ENCODE measurements at regions not wholly inside any gene's neighbourhood (a gene's known extent, or its start where the extent isn't known, plus 50 kb on each side); places are given as distances from the start of the nearest gene placed in this dataset.
A peak's percentile ranks its signal among the peaks of the same experiment; 100 is the strongest.

DNA sequence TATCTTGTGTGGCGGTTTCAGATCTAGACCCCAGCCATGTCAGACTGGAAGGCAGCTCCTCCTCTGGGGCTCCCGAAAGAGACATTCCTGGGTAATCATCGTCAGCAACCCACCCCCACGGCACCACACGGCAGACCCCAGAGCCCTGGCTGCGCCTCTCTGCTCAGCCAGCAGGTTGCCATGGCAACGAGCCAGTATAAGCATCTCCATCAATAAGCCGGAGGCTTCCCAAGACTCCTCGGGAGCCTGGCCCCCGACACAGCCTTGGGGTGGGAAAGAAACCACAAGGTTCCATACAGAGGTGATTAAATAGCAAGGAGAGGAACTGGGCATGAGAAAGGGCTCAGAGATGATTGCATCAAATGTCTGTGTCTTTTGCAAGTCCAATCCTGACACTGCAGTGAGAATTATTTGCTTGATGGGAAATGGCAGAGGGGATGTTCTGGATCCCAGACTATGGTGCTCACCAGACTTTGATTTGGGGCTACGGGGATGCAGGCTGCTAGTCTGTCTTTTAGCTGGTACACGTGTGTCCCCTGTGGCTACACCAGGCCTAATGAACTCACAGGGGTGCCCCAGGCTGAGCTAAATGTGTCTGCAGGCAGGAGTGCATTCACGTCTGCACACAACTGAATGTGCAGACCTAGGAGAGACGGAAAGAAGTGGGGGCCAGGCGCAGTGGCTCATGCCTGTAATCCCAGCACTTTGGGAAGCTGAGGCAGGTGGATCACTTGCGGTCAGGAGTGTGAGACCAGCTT is 320.5 kb upstream of the TNRC6C start:
- DNase-seq (ENCODE audit: low spot score): no peak
- H3K9me3 ChIP-seq (ENCODE audit: low read length): no peaks in the 10 kb centered on the region
- peaks cover 14 to 76% of the 10 kb centered on the region in 2 experiments; a peak in 4 of 5 replicates for H3K27me3 ChIP-seq (ENCODE audit: control insufficient read depth in 1 of 2, insufficient read depth in 2 of 2, low read length in 2 of 2)
- H3K4me1 ChIP-seq (ENCODE audit: insufficient read depth, low read length): no peaks in the 10 kb centered on the region
- CTCF ChIA-PET (ENCODE audit: low intra/inter-chr PET ratio, low total read pairs): no interaction called here
- H3K27ac ChIP-seq (ENCODE audit: extremely low read length, insufficient read depth, low read length): no peak overlapping the region
- H2AFZ ChIP-seq (ENCODE audit: low read length): no peak overlapping the region
- in situ Hi-C loops (cut with HindIII; ENCODE audit: extremely low pct_ligation_motif_present, low pct_unique_long_range_greater_than_20kb) (no loop called here), intact Hi-C loops (cut with micrococcal nuclease; ENCODE audit: unreplicated experiment) (no loop called here)
- H3K9ac ChIP-seq (ENCODE audit: insufficient read depth, low read depth, low read length): no peak overlapping the region
- no TSS peak for BruUV-seq (replicated peaks)
- POLR2A ChIA-PET: no interaction called here
- no peaks in the 10 kb centered on the region for H3K36me3 ChIP-seq (replicated peaks in 1 of 2; ENCODE audit: control insufficient read depth in 1 of 2, insufficient read depth in 2 of 2, low read length in 2 of 2)
- no peak overlapping the region for H3K4me2 ChIP-seq (ENCODE audit: low read depth, low read length)
- ATAC-seq: no peak
- H3K79me2 ChIP-seq (ENCODE audit: insufficient read depth, low read length): no peaks in the 10 kb centered on the region
- 7% methylated on average over 14 of the region's 16 CpGs for WGBS (ENCODE audit: low lambda C conversion rate)
- H3K4me3 ChIP-seq (replicated peaks in 1 of 3; ENCODE audit: insufficient read depth in 1 of 3, low read depth in 2 of 3, low read length in 3 of 3): no peak overlapping the region
- FAIRE-seq: no peak
- TF ChIP-seq NFE2 (CRISPR knock-in tag; IDR thresholded peaks at IDR 0.05) (no peak), PHF20 (CRISPR knock-in tag; IDR thresholded peaks at IDR 0.05) (no peak), REXO4 (CRISPR knock-in tag; IDR thresholded peaks at IDR 0.05; ENCODE audit: borderline replicate concordance) (no peak), NCOR1 (IDR thresholded peaks at IDR 0.05; ENCODE audit: borderline replicate concordance, low read length) (no peak), RFX1 (IDR thresholded peaks at IDR 0.05) (peak; percentile 39; the same call in 1 of the 2 replicates), ZNF431 (CRISPR knock-in tag; IDR thresholded peaks at IDR 0.05; ENCODE audit: borderline replicate concordance, low read depth) (no peak), EED (CRISPR knock-in tag; IDR thresholded peaks at IDR 0.05) (no peak), SIN3A (IDR thresholded peaks at IDR 0.05; ENCODE audit: borderline replicate concordance, low read depth, low read length) (no peak), ZFP91 (CRISPR knock-in tag; IDR thresholded peaks at IDR 0.05; ENCODE audit: borderline replicate concordance) (no peak), EZH2 (conservative IDR thresholded peaks at IDR 0.05; ENCODE audit: low read depth, low read length) (0 out of 2 replicates have a peak, but pooled peaks have one; percentile 23), POLR2A (IDR thresholded peaks at IDR 0.05; ENCODE audit: insufficient read depth in 1 of 2, low read depth in 2 of 2, low read length in 2 of 2) (no peak)
- peaks cover 3% of the 10 kb centered on the region; the same call in 1 of the 2 replicates for H4K20me1 ChIP-seq (ENCODE audit: insufficient read depth, low read length)

Measured in HepG2 (cell line).